ENCODE measurements at regions not wholly inside any gene's neighbourhood (a gene's known extent, or its start where the extent isn't known, plus 50 kb on each side); places are given as distances from the start of the nearest gene placed in this dataset.

DNA sequence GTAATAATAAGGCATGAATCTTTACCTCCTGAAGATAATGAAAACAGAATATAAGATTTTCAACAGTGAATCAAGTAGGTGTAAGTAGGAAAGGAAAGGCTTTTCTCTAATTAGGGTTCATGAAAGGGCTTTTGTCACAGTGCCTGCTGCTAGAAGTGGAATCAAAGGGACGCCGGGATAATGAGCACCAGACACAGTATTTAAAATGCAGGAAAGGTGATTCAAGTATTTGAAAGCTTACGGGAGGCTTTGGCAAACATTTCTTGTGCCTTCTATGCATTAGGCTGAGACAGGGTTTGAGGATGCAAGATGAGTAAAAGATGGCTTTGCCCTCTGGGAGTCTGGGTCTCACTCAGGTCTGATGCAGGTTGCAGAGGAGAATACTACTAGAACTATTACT lies 70.5 kb upstream of the ANO4 start:
- TF ChIP-seq, protein P1, sequence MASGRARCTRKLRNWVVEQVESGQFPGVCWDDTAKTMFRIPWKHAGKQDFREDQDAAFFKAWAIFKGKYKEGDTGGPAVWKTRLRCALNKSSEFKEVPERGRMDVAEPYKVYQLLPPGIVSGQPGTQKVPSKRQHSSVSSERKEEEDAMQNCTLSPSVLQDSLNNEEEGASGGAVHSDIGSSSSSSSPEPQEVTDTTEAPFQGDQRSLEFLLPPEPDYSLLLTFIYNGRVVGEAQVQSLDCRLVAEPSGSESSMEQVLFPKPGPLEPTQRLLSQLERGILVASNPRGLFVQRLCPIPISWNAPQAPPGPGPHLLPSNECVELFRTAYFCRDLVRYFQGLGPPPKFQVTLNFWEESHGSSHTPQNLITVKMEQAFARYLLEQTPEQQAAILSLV (tag; IDR thresholded peaks at IDR 0.05), result no peak
- TF ChIP-seq TRIM24 (IDR thresholded peaks at IDR 0.05), result no peak
- no peak for TF ChIP-seq NCOA1 (IDR thresholded peaks at IDR 0.05; ENCODE audit: low read depth)
- TF ChIP-seq MTA1 (IDR thresholded peaks at IDR 0.05; ENCODE audit: borderline replicate concordance), result no peak
- TF ChIP-seq THRAP3 (IDR thresholded peaks at IDR 0.05; ENCODE audit: borderline replicate concordance), result no peak
- TF ChIP-seq RBM25 (IDR thresholded peaks at IDR 0.05; ENCODE audit: low read depth, low read length, severe bottlenecking), result peak; percentile 45
- no TSS peak for BruUV-seq (replicated peaks)
- H3K79me2 ChIP-seq (ENCODE audit: control insufficient read depth, insufficient read depth, low read length), result no peaks in the 10 kb centered on the region
- H3K36me3 ChIP-seq (ENCODE audit: control insufficient read depth, insufficient read depth, low read length), result no peaks in the 10 kb centered on the region
- CTCF ChIA-PET (ENCODE audit: low intra/inter-chr PET ratio), result no interaction called here
- no peaks in the 10 kb centered on the region for H3K9me1 ChIP-seq (ENCODE audit: control insufficient read depth, insufficient read depth, low read length)
- H3K9ac ChIP-seq (ENCODE audit: insufficient read depth in 1 of 2, low read depth in 2 of 2, low read length in 2 of 2), result no peak overlapping the region
- H3K9me3 ChIP-seq (replicated peaks; ENCODE audit: control insufficient read depth, insufficient read depth, low read depth, low read length), result no peaks in the 10 kb centered on the region
- no peak for ATAC-seq
- DNase-seq (ENCODE audit: extremely low read depth in 1 of 4, low spot score in 3 of 4), result no peak
- no peaks in the 10 kb centered on the region for H3K4me1 ChIP-seq (replicated peaks in 1 of 2; ENCODE audit: control insufficient read depth in 2 of 2, insufficient read depth in 2 of 2, low read length in 2 of 2)
- WGBS (ENCODE audit: insufficient coverage, low coverage, missing lambda C conversion rate), result 2% methylated on average over 3 of the region's 3 CpGs
- H2AFZ ChIP-seq (ENCODE audit: low read depth, low read length), result no peak overlapping the region
- H3K4me2 ChIP-seq (ENCODE audit: insufficient read depth, low read length), result no peak overlapping the region
- H3K27ac ChIP-seq (ENCODE audit: extremely low read depth, low read depth, low read length), result no peak overlapping the region
- intact Hi-C loops (cut with micrococcal nuclease) (no loop called here), in situ Hi-C loops (cut with MboI) (no loop called here)
- H3K4me3 ChIP-seq, result no peak overlapping the region
- POLR2A ChIA-PET, result no interaction called here
- no peak for FAIRE-seq
- H3K27me3 ChIP-seq (ENCODE audit: control insufficient read depth in 2 of 2, insufficient read depth in 2 of 2, low read length in 2 of 2), result no peaks in the 10 kb centered on the region
- no peaks in the 10 kb centered on the region for H4K20me1 ChIP-seq (replicated peaks; ENCODE audit: control insufficient read depth, insufficient read depth, low read length)

All from K562 (cell line).